HG03457 (cell line): ENCODE measurements at regions not wholly inside any gene's neighbourhood (a gene's known extent, or its start where the extent isn't known, plus 50 kb on each side); places are given as distances from the start of the nearest gene placed in this dataset.

ENCODE experiments used
- ATAC-seq: cut with Tn5 transposase; IDR thresholded peaks from one replicate; pipeline ENCODE4 v1.9.1; 2021; ENCODE audit warnings: moderate number of reproducible peaks; ENCODE audit not compliant: unreplicated experiment

- ATAC-seq: no peak
Measured at GRCh38 chr3:34696831-34697230, 898.4 kb downstream of the PDCD6IP start.

GRCh38 chr3:34703053-34703452, 904.6 kb downstream of the PDCD6IP start:
- no peak for ATAC-seq

DNA sequence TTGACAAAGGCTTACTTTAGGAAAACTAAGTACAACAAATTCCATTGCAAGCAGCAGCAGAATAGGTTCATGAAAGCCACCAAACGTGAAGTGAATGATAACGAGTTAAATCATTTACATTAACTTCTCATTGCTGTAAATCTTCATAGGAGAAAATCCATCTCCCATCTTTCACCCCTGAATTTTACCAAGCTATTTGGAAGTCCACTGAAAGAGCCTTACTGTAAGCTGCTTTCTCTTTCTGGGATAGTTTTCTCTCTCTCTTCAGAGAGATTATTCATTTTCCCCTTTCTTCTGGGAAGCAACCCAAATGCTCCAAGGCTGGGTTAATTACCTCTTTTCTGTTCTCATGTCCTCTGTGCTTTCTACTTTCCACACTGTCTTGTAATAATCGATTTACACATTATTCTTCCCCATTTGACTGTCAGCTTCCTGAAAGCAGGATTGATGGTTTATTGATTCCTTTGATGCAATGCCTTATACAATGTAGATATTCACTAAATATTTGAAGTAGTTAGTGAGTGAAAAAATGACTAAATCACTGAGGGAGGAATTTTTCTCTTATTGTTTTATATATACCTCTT, 914.3 kb upstream of the ARPP21 start:
- ATAC-seq: no peak

DNA sequence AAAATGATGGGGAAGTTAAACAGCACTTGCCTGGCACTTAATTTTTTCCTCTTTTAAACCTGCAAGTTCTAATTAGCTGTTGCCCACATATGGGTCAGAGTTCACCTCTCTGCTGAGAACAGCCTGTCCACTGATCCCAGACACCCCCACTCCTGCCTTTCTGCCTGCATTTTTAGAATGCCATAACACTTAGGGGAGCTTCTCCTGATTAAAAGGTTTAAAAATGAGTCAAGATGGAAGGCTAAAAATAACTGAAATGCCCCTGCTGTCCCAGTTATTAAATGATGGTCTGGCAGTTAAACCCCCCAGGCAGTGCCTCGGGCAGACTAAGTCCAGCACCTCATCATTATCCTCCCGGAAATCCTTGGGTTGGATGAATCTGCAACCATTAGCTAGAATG, 913.6 kb upstream of the ARPP21 start:
- ATAC-seq: no peak

GRCh38 chr3:34727700-34728099, 911.6 kb upstream of the ARPP21 start:
- ATAC-seq: no peak

DNA sequence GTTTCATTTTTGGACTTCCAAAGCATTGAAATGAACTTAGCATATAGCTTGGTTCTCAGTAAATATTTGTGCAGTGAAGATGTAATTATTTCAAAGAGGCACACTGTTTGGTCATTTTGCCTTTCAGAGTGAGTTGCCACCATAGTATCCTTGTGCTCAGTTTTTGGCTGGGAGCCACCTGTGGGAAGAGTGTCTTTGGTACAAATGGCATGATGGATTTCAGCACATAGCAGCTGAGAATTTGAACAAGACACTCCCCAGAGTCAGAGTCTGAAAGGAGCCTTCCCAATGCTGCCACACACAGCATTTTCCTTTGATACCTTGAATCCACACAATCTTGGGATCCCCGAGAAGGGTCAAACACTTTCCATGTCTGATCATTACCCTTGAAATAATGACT, 897.2 kb upstream of the ARPP21 start:
- ATAC-seq: no peak

- ATAC-seq: no peak
Measured at GRCh38 chr3:34758630-34759261, 880.6 kb upstream of the ARPP21 start.

- no peak for ATAC-seq
Measured at GRCh38 chr3:34777386-34777785, 861.9 kb upstream of the ARPP21 start.

- no peak for ATAC-seq
Measured at GRCh38 chr3:34779092-34779491, 860.2 kb upstream of the ARPP21 start.

GRCh38 chr3:34780294-34780693, 859.0 kb upstream of the ARPP21 start:
- ATAC-seq: no peak

DNA sequence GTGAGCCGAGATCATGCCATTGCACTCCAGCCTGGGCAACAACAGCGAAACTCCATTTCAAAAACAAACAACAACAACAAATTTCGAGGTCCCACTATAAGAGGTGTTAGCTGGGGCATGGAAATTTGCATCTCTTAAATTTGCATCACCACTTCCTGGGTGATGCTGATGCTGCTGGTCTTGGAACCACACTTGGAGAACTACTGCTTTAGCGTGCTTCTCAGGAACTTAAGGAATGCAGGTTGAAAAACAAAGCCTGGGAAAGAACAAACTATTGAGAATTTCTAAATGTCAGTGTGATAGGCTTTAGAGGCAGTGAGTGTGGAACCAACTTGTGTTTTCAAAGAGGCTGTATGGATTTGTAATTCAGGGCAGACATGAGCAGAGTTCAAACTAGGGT, 858.4 kb upstream of the ARPP21 start:
- no peak for ATAC-seq

DNA sequence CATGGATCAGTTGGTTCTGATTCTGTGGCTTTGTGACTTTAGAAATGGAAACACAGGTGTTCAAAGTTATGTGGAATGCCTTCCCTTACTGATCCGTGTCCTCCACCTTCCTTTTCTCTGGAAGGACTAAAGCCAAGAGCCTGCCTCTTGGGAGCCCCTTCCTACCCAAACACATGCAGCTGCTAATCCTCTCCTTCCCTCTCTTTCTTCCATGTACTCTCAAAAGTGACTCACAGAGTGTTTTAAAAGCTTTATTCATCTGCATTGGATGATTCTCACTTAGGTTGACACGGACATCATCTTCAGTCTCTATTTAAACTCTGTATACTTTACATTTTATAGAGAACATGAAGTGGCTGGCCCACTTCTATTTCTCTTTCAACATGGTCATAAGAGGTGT, 856.5 kb upstream of the ARPP21 start:
- ATAC-seq: no peak

DNA sequence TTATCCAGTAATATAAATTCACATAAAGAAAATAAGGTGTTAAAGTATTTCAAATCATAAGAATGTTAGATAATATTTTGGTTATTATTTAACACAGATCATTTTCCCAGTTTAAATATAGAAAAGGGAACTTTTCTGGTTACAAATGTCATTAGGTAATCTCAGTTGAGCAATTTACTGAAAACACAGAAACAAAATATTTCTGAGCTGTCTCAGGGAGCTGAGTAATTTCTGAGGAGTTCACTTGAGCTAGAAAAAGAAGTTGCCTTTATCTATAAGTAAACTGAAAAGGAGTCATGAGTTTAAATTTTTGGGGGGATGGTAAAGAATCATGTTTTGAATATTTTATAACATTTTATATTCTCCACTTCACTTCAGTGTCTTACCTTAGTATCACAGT, 855.4 kb upstream of the ARPP21 start:
- no peak for ATAC-seq

GRCh38 chr3:34793057-34793456, 846.3 kb upstream of the ARPP21 start:
- no peak for ATAC-seq

DNA sequence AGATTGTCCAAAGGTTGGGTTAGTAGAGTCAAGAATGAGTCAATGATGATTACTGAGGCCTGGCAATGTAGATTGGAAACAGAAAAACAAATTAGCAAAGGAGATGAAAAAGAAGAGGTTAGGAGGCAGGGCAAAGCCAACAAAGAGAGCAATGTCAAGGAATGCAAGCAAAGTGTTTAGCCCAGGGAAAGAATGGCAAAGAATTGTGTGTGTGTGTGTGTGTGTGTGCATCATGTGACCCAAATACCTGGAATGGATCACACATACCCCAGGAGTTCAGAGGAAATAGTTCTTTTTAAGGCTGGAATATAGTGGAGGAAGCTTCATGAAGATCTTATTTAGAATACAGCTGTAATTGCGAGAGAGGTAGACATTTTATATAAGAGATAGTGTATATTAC, 831.7 kb upstream of the ARPP21 start:
- no peak for ATAC-seq

- ATAC-seq: no peak
Measured at GRCh38 chr3:34808287-34808686, 831.0 kb upstream of the ARPP21 start.

DNA sequence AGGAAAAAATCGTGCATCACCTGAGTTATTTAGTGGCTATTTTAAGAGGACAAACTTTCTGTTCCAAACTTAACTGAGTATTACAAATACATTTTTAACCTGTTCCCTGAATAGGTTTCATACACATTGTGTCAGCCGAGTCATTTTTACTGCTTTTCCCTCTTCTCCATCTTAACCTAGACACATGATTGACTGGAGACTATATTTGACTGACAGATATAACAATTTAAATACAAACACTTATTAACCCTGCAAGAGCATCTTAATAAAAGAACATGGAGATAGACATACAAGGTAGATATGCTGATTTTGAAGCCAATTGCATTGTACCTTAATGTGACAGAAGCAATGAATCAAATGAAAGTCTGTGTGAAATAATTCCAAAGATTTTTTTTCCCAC, 810.5 kb upstream of the ARPP21 start:
- ATAC-seq: no peak

DNA sequence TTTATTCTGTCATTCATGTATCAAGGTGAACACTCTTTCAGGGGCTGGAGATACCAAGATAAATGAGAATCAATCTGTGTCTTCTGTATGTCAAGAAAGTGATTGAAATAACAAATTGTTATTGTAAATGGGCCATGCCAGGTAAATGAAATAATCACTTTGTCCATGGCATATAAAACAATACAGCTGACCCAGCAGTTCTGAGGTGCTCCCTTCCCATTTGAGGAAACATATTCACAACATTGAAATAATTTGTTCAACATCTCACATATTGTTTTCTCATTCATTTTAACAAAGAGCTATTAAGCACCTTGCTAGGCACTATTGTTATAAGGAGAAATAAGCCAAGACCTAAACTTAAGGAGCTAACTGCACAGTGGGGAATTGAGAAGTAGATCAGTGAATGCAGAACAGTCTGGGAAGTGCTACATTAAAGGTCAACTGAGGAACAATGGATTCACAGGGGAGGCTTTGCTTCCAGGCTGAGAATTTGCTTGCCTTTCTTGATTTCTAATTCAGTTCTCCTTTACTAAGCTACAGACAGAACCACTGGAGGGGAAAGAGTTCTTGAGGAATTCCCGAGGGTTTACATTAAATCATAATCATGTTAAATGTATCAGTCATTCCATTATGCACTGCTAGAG, 806.3 kb upstream of the ARPP21 start:
- ATAC-seq: no peak

DNA sequence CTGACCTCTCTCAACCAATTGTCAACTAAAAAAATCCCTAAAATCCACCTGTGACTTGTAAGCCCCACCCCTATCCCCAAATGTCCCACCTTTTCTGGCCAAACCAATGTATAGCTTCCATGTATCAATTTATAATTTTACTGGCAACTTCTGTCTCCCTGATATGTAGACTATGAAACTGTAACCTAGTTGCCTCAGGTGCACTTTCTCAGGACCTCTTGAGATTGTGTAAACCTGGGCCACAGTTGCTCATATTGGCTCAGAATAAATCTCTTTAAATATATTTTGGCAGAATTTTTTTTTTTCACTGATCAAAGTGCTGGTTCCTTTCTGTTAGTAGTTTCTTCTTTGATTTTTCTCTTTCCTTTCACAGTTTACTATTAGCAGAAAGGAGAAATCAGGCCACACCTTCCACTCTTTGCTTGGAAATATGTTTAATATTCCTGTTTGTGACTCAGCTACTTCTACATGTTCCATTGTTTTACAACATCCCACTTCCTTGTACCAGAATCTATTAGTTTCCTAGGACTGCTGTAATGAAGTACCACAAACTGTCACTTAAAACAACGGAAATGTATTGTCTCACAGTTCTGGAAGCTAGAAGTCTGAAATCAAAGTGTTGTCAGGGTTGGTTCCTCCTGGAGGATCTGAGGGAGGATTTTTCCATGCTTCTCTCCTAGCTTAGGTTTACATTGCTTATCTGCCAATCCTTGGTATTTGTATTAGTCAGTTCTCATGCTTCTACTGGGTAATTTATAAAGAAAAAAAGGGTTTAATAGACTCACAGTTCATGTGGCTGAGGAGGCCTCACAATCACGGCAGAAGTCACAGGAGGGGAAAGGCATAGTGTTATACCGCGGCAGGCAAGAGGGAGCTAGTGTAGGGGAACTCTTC, 801.2 kb upstream of the ARPP21 start:
- no peak for ATAC-seq

GRCh38 chr3:34842706-34843480, 796.4 kb upstream of the ARPP21 start:
- ATAC-seq: no peak

DNA sequence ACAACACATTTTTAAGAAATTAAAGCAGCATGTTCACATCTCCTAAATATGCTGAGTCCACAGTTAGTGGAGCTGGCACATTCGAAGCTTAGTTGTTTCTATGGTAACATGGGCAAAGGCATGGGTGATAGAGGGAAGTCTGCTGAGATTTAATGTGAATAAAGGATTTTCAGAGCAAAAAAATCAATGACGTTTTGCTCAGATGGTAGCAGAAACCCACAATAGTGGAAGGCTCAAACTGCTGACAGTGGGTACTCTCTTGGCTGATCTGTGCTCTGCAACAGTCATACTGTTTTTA, 795.1 kb upstream of the ARPP21 start:
- ATAC-seq: no peak
